ENCODE measurements at regions not wholly inside any gene's neighbourhood (a gene's known extent, or its start where the extent isn't known, plus 50 kb on each side); places are given as distances from the start of the nearest gene placed in this dataset.

DNA sequence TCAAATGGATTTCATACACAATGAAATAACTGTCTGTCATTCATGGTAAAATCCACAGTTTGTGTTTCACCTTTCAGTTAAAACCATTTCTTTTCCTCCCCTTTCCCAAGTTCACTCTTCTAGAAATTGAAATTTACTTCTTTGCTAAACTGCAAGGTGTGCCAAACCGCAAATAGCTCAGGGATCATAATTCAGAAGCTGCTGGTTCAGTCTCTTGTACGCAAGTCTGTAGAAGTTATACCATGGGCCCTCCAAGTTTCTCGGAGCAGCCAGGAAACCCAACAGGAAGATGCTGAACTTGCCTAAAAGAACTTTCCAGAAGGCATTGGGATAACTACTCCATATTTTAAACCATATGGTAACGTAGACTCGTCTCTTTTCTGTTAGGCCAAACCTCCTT lies 268.9 kb downstream of the FLRT2 start:
- DNase-seq (ENCODE audit: low read depth, low spot score) = no peak

DNA sequence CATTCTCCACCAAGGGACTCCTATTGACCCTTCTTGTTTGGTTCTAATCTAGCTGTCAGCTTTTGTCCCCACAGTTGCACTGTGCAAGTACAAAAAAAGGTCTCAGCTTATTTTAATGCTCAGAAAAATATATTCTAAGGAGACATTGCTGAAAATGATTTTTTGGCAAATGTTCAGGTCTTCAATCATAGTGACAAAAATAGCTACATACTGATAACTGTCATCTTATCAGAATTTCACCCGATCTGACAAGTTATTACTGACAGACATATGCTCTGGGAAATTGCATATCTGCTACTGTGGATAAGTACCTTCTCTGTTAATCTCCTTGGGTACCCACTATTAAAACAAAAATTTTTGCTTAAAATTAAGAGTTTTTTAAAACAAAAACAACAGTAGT lies 263.6 kb downstream of the FLRT2 start:
- no peak for DNase-seq (ENCODE audit: low read depth, low spot score)

DNA sequence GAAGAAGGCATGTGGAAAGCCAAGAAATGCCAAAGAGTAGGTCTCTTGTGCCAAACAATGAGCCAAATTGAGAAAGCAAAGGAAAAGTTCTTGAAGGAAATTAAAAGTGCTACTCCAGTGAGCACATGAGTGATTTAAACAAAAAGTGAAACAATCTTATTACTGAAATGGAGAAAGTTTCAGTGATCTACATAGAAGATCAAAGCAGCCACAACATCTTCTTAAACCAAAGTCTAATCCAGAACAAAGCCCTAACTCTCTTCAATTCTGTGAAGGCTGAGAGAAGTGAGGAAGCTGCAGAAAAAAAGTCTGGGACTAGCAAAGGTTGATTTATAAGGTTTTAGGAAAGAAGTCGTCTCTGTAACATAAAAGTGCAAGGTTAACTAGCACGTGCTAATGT lies 259.6 kb downstream of the FLRT2 start:
- no peak for DNase-seq (ENCODE audit: low read depth, low spot score)

DNA sequence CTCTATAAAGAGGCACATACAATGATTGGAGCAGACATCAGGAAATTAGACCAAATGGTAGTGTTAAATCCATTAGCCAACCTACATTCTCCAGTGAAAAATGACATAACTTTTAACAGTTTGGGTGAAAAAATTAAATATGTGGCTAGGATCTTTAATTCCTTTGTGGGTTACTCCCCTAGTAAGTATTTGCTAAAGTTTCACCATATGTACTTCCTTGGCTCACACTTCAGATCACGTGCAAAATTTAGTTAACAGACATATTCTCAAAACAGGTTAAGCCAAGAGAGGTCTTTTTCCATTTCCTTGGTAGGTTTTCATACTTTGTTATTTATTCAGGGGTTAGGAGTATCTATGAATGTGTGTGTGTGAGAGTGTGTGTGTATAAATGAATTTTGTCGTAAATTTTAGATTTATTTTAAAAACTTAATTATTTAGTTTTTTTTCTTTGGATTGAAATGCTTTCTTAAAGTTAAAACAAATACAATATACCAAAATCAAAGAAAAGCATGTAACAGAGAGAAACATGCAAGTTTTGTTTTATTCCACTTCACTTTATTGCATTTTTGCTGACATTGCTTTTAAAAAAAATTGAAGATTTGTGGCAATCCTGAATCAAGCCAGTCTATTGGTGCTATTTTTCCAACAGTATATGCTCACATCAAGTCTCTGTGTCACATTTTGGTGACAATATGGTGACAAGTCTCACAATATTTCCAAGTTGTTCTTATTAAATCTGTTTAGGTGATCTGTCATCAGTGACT lies 258.7 kb downstream of the FLRT2 start:
- no peak for DNase-seq (ENCODE audit: low read depth, low spot score)

DNA sequence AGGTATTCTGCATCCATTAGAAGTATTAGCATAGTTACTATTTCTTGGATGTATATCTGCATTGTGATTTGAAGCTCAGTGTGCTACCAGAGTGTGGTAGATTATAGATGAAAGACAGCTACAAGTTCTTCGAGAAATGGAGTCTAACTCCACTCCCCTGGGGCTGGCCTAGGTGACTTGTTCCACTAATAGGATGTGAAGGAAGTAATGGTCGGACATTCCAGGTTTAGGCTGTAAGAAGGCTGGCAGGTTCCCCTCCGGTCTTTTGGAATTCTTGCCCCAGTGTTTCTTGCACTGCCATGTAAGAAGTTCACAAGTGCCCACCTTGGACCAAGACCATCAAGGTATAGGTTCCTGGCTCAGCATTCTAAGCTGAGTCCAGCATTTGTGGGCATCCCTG lies 236.4 kb downstream of the FLRT2 start:
- DNase-seq (ENCODE audit: low read depth, low spot score) = no peak

DNA sequence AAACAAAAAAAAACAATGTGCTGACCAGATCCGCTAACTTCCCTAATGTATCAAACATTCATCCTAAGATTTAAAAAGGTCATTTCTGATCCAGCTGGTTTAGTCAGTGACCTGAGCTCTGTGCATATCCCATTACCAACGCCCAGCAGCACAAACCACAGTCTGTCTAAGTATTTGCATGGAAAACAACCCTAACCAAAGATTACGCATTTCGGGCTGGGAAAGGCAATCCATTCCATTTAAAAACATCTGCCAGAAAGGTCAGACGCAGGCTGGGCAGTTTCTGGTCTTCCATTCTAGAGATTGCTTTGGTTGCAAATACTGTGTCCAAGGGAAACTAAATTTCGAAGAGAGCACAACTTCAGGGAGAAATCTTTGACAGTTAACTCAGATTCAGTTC lies 234.9 kb downstream of the FLRT2 start:
- DNase-seq (ENCODE audit: low read depth, low spot score) = no peak

DNA sequence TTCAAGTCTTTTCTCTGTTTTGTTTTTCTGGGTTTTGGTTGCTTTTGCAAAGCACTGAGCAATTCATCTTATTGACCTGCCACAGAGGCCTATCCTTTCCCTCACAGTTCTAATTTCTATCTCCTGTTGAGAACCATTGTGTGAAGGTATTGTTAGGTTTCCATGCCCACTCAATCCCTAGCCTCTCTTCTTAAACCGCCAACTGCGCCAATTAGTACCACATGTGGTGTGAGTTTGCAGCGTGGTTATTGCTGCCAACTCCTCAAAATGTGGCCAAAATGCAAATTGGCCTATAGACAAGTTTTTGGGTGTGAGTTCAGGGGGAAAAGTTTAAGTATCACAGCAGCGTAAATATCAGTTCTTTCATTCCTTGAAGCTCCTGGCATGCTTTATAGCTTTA lies 232.6 kb downstream of the FLRT2 start:
- no peak for DNase-seq (ENCODE audit: low read depth, low spot score)

DNA sequence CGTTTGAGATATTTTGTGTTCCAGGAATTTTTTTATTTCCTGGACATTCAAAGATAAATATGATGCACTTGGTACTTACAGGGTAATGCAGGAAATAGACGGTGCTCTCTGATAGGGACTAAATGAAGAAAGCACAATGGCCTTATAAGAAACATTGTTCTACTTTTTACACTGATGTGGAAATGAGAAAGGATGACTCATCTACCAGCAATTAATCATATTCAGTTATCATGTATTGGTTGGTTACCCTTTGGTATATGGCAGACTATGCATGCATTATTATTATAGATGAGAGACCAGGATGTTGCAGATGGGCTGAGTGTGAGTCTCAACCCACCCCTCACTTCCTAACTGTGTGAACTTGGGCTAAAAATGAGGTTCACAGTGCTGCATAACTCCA lies 222.2 kb downstream of the FLRT2 start:
- no peak for DNase-seq (ENCODE audit: low read depth, low spot score)

DNA sequence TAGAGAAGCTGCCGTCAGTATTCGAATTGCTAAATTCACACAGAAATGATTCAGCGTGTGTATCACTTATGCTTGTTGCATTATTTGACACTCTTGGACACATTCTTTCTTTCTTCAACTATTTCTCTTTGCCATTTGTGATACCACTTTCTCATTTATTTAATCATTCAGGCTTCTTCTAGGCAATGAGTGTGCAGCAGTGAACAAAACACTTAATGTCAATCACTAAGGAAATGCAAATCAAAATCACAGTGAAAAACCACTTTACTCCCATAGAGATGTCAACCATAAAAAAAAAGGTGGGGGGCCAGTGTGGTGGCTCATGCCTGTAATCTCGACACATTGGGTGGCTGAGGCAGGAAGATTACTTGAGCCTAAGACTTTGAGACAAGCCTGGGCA lies 214.6 kb downstream of the FLRT2 start:
- DNase-seq (ENCODE audit: low read depth, low spot score) = no peak

DNA sequence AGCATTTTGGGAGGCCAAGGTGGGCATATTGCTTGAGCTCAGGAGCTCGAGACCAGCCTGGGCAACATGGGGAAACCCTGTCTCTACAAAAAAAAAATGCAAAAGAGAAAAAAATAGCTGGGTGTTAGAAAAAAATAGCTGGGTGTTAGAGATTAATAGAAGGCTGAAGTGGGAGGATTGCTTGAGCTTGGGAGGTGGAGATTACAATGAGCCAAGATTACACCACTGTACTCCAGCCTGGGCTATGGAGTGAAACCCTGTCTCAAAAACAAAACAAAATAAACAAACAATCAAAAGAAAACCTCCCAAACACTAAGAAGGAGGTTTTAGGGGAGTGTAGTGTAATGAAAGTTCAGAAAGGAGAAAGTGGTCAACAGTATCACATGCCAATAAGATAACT lies 202.1 kb downstream of the FLRT2 start:
- DNase-seq (ENCODE audit: low read depth, low spot score) = no peak

DNA sequence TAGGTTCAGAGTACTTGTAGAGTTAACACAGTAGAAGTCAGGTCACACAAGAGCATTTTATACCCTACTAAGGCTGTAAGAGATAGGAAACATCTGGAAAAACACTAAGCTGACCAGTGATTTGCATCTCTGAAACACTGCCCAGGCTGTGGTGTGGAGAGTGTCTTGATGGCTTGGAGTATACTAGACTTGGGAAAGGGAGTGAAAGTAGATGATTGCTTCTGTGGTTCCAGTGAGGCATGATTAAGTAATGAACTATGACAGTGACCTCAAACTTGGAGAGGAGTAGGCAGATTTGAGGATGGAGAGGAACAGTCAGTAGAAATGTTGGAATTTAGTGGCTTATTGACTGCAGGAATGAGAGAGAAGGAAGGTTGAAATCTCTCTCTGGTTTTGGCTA lies 201.2 kb downstream of the FLRT2 start:
- no peak for DNase-seq (ENCODE audit: low read depth, low spot score)

DNA sequence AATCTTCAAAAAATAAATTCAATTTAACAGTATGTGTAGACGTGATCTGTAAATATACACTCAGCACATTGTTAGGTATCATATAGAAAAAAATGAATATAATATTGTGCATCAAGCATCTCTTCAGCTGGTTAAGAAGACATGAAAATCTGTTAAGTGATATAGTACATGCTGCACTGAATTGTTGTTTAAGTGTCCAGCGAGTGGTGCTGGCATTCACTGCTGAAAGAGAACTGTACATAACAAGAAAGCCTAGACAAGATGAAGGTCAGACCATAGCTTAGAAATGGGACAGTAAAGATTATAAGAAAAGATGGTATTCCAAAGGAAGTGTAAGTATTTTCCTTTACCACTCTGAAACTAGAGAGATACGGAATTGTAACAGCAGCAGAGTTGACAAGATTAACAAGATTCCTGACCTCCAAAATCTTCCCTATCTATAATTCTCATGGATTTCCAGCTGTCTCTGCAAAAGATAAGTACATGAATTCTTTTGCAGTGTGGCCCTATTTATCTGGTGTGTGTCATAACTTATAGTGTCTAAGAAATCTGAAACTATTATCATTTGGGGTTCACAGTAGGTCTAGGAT lies 198.6 kb downstream of the FLRT2 start:
- DNase-seq (ENCODE audit: low read depth, low spot score) = no peak

DNA sequence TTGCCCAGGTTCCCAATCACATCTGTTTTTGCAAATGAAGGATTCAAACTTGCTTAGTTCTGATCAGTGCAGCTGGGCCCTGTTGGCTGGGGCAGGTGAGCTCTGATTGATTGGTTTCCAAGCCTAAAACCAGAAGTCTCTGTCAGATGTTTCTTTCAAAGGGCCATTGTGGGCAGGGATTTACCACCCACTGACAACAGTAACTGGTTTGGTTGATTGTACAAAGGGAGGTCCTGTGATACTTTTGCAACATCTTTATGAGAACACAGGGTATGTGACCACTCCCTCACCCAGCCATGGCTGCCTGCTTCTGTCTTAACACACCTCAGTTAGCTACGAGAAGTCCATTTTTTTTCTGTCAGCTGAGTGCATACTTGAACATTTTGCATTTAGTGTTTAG lies 184.1 kb downstream of the FLRT2 start:
- DNase-seq (ENCODE audit: low read depth, low spot score) = no peak

DNA sequence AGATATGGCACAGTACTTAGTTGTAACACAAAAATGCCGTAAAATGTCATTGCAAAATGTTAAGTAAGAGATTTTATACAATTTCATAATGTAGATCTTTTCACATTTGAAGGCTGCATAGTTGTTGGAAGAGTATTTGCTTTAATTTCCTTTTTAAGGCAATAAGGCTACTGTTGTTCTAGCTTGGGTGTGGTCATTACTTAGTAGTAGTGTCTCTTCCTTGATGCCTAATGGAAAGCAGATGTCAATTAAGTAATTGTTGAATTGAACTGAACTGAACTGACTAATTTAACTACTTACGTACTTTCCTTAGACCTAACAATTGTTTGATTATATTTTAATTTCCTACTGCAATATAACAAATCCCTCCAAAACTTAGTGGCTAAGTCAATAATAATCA lies 181.7 kb downstream of the FLRT2 start:
- no peak for DNase-seq (ENCODE audit: low read depth, low spot score)

All from activated CD4-positive, CD25-positive, alpha-beta regulatory T cell treated with anti-CD3 and anti-CD28 coated beads, Interleukin-2, amount 50 U/mL, for 16 hours (primary cell).